ENCODE measurements at regions not wholly inside any gene's neighbourhood (a gene's known extent, or its start where the extent isn't known, plus 50 kb on each side); places are given as distances from the start of the nearest gene placed in this dataset.
A peak's percentile ranks its signal among the peaks of the same experiment; 100 is the strongest.
"Not testable (repeated sequence)": the region's sequence is repeated elsewhere in the genome, so short reads cannot be mapped to it uniquely, and the experiment has no call there.

GRCh38 chr12:65741656-65742017 lies 82.6 kb upstream of the HMGA2 start:
- 0 to 1% methylated on average over 27 to 33 of the region's 35 CpGs for WGBS, 2 donors
- Histone ChIP-seq H3K27ac (ENCODE audit: low read depth in 1 of 2, low read length in 1 of 2) (no peak overlapping the region), H3K9ac (ENCODE audit: insufficient read depth in 1 of 2, low read length in 2 of 2) (peak overlapping the region in 1 of 2 donors; percentile 23), H3K36me3 (ENCODE audit: control insufficient read depth in 4 of 4, insufficient read depth in 4 of 4, low read length in 4 of 4) (no peaks in the 10 kb centered on the region), H3K9me3 (ENCODE audit: control insufficient read depth in 4 of 4, insufficient read depth in 3 of 4, low read length in 3 of 4) (peaks cover 0 to 2% (median 0%) of the 10 kb centered on the region in 4 donors), H3K4me1 (ENCODE audit: control insufficient read depth in 5 of 5, insufficient read depth in 5 of 5, low read length in 5 of 5) (peaks cover 0 to 9% (median 0%) of the 10 kb centered on the region in 5 donors), H3K27me3 (ENCODE audit: control insufficient read depth in 3 of 3, insufficient read depth in 3 of 3, low read length in 2 of 3) (no peaks in the 10 kb centered on the region), H3K4me3 (peak overlapping the region; percentile 47)
- no peak for ATAC-seq (ENCODE audit: insufficient read depth, low FRiP score)
- no peak for TF ChIP-seq CTCF (IDR thresholded peaks at IDR 0.05; ENCODE audit: control extremely low read depth, extremely low read depth)
- no peak for DNase-seq

- H3K36me3 ChIP-seq (ENCODE audit: control insufficient read depth in 4 of 4, insufficient read depth in 4 of 4, low read length in 4 of 4): no peaks in the 10 kb centered on the region
- ATAC-seq (ENCODE audit: insufficient read depth, low FRiP score) (no peak), DNase-seq (peak; percentile 80 to 84 (median 80))
- no peak for TF ChIP-seq CTCF (IDR thresholded peaks at IDR 0.05; ENCODE audit: control extremely low read depth, extremely low read depth)
- peaks cover 0 to 2% (median 0%) of the 10 kb centered on the region in 4 donors for H3K9me3 ChIP-seq (ENCODE audit: control insufficient read depth in 4 of 4, insufficient read depth in 3 of 4, low read length in 3 of 4)
- peak overlapping the region in 1 of 2 donors; percentile 80 for H3K9ac ChIP-seq (ENCODE audit: insufficient read depth in 1 of 2, low read length in 2 of 2)
- peaks cover 0 to 2% (median 0%) of the 10 kb centered on the region in 3 donors for H3K27me3 ChIP-seq (ENCODE audit: control insufficient read depth in 3 of 3, insufficient read depth in 3 of 3, low read length in 2 of 3)
- H3K4me3 ChIP-seq: peak overlapping the region; percentile 47
- H3K27ac ChIP-seq (ENCODE audit: low read depth in 1 of 2, low read length in 1 of 2): no peak overlapping the region
- peaks cover 0 to 9% (median 0%) of the 10 kb centered on the region in 5 donors for H3K4me1 ChIP-seq (ENCODE audit: control insufficient read depth in 5 of 5, insufficient read depth in 5 of 5, low read length in 5 of 5)
- 14 to 28% methylated on average over 68 to 87 of the region's 87 CpGs for WGBS, 2 donors
These were observed 82.0 kb upstream of the HMGA2 start for GRCh38 chr12:65742018-65743010.

GRCh38 chr12:65744236-65744840 lies 79.9 kb upstream of the HMGA2 start:
- not testable (repeated sequence) for H3K27ac ChIP-seq (ENCODE audit: low read depth in 1 of 2, low read length in 1 of 2); DNase-seq

GRCh38 chr12:65747338-65747737 lies 76.9 kb upstream of the HMGA2 start:
- 77 to 88% methylated on average over 3 of the region's 3 CpGs for WGBS, 2 donors
- no peak for DNase-seq
- ATAC-seq (ENCODE audit: insufficient read depth, low FRiP score): no peak
- H3K4me1 ChIP-seq (ENCODE audit: control insufficient read depth in 5 of 5, insufficient read depth in 5 of 5, low read length in 5 of 5): peaks cover 0 to 9% (median 0%) of the 10 kb centered on the region in 5 donors
- TF ChIP-seq CTCF (IDR thresholded peaks at IDR 0.05; ENCODE audit: control extremely low read depth, extremely low read depth): no peak
- no peaks in the 10 kb centered on the region for H3K36me3 ChIP-seq (ENCODE audit: control insufficient read depth in 4 of 4, insufficient read depth in 4 of 4, low read length in 4 of 4)
- no peak overlapping the region for H3K9ac ChIP-seq (ENCODE audit: insufficient read depth in 1 of 2, low read length in 2 of 2)
- no peak overlapping the region for H3K4me3 ChIP-seq
- H3K27me3 ChIP-seq (ENCODE audit: control insufficient read depth in 3 of 3, insufficient read depth in 3 of 3, low read length in 2 of 3): peaks cover 0 to 4% (median 0%) of the 10 kb centered on the region in 3 donors
- no peak overlapping the region for H3K27ac ChIP-seq (ENCODE audit: low read depth in 1 of 2, low read length in 1 of 2)
- peaks cover 0 to 2% (median 0%) of the 10 kb centered on the region in 4 donors for H3K9me3 ChIP-seq (ENCODE audit: control insufficient read depth in 4 of 4, insufficient read depth in 3 of 4, low read length in 3 of 4)

More at GRCh38 chr12:65744236-65744840, 79.9 kb upstream of the HMGA2 start:
- ATAC-seq (ENCODE audit: insufficient read depth, low FRiP score); H3K4me3 ChIP-seq; H3K4me1 ChIP-seq (ENCODE audit: control insufficient read depth in 5 of 5, insufficient read depth in 5 of 5, low read length in 5 of 5); H3K27me3 ChIP-seq (ENCODE audit: control insufficient read depth in 3 of 3, insufficient read depth in 3 of 3, low read length in 2 of 3); H3K9ac ChIP-seq (ENCODE audit: insufficient read depth in 1 of 2, low read length in 2 of 2); H3K36me3 ChIP-seq (ENCODE audit: control insufficient read depth in 4 of 4, insufficient read depth in 4 of 4, low read length in 4 of 4); H3K9me3 ChIP-seq (ENCODE audit: control insufficient read depth in 4 of 4, insufficient read depth in 3 of 4, low read length in 3 of 4): not testable (repeated sequence)
- 96% methylated on average over 25 to 30 of the region's 30 CpGs for WGBS, 2 donors
